ENCODE measurements at regions not wholly inside any gene's neighbourhood (a gene's known extent, or its start where the extent isn't known, plus 50 kb on each side); places are given as distances from the start of the nearest gene placed in this dataset.

- Histone ChIP-seq H4K20me1 (ENCODE audit: control insufficient read depth, extremely low read depth, insufficient read depth, low read length) (no peaks in the 10 kb centered on the region), H3K4me3 (replicated peaks in 1 of 4; ENCODE audit: control extremely low read depth in 1 of 4, insufficient read depth in 1 of 4, low read depth in 3 of 4, low read length in 4 of 4) (no peak overlapping the region), H3K9ac (ENCODE audit: insufficient read depth, low read length) (no peak overlapping the region), H3K27me3 (ENCODE audit: control insufficient read depth, insufficient read depth, low read length) (no peaks in the 10 kb centered on the region), H3K9me3 (ENCODE audit: control insufficient read depth, insufficient read depth, low read depth, low read length) (no peaks in the 10 kb centered on the region), H3K4me2 (ENCODE audit: extremely low read depth, insufficient read depth, low read length) (no peak overlapping the region), H3K79me2 (ENCODE audit: control insufficient read depth, insufficient read depth, low read length) (no peaks in the 10 kb centered on the region), H3K4me1 (ENCODE audit: control insufficient read depth, extremely low read depth, insufficient read depth, low read length) (no peaks in the 10 kb centered on the region), H2AFZ (ENCODE audit: low read length) (no peak overlapping the region), H3K27ac (ENCODE audit: insufficient read depth, low read length) (no peak overlapping the region), H3K36me3 (ENCODE audit: control insufficient read depth, insufficient read depth, low read length) (no peaks in the 10 kb centered on the region)
- TF ChIP-seq, protein P1, sequence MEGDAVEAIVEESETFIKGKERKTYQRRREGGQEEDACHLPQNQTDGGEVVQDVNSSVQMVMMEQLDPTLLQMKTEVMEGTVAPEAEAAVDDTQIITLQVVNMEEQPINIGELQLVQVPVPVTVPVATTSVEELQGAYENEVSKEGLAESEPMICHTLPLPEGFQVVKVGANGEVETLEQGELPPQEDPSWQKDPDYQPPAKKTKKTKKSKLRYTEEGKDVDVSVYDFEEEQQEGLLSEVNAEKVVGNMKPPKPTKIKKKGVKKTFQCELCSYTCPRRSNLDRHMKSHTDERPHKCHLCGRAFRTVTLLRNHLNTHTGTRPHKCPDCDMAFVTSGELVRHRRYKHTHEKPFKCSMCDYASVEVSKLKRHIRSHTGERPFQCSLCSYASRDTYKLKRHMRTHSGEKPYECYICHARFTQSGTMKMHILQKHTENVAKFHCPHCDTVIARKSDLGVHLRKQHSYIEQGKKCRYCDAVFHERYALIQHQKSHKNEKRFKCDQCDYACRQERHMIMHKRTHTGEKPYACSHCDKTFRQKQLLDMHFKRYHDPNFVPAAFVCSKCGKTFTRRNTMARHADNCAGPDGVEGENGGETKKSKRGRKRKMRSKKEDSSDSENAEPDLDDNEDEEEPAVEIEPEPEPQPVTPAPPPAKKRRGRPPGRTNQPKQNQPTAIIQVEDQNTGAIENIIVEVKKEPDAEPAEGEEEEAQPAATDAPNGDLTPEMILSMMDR (conservative IDR thresholded peaks at IDR 0.05 in 1 of 2, IDR thresholded peaks at IDR 0.05 in 1 of 2; ENCODE audit: low read depth in 1 of 2, low read length in 2 of 2), result no peak
- TF ChIP-seq EZH2 (IDR thresholded peaks at IDR 0.05; ENCODE audit: low read length, missing control alignments), result no peak
- DNase-seq (ENCODE audit: low read depth in 2 of 2), result no peak
Observed at GRCh38 chr6:134600671-134601070, 282.8 kb upstream of the SGK1 start.

DNA sequence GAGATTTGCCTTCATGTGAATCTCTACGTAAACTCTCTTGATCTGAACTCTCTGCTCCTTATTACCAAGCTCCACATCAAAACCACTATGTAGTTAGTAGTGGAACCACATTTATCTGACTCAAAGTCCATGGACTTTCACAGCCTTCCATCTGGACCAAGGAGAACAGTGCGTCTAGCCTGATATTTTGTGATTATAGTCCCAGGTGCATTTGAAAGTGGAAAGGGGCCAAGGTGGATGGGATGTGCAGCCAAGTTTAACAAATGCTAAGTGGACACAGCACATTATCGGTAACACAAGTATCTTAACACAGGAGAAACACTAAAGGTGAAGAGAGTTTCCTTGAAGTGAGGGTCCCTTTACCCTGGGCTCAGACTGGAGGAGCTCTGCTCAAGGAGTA lies 281.2 kb upstream of the SGK1 start:
- Histone ChIP-seq H3K79me2 (ENCODE audit: control insufficient read depth, insufficient read depth, low read length) (no peaks in the 10 kb centered on the region), H3K36me3 (ENCODE audit: control insufficient read depth, insufficient read depth, low read length) (no peaks in the 10 kb centered on the region), H3K4me3 (replicated peaks in 1 of 4; ENCODE audit: control extremely low read depth in 1 of 4, insufficient read depth in 1 of 4, low read depth in 3 of 4, low read length in 4 of 4) (no peak overlapping the region), H3K27ac (ENCODE audit: insufficient read depth, low read length) (no peak overlapping the region), H3K9me3 (ENCODE audit: control insufficient read depth, insufficient read depth, low read depth, low read length) (no peaks in the 10 kb centered on the region), H3K27me3 (ENCODE audit: control insufficient read depth, insufficient read depth, low read length) (no peaks in the 10 kb centered on the region), H3K4me1 (ENCODE audit: control insufficient read depth, extremely low read depth, insufficient read depth, low read length) (no peaks in the 10 kb centered on the region), H2AFZ (ENCODE audit: low read length) (no peak overlapping the region), H3K4me2 (ENCODE audit: extremely low read depth, insufficient read depth, low read length) (no peak overlapping the region), H4K20me1 (ENCODE audit: control insufficient read depth, extremely low read depth, insufficient read depth, low read length) (no peaks in the 10 kb centered on the region), H3K9ac (ENCODE audit: insufficient read depth, low read length) (no peak overlapping the region)
- TF ChIP-seq, protein P1 (conservative IDR thresholded peaks at IDR 0.05 in 1 of 2, IDR thresholded peaks at IDR 0.05 in 1 of 2; ENCODE audit: low read depth in 1 of 2, low read length in 2 of 2), result no peak
- TF ChIP-seq EZH2 (IDR thresholded peaks at IDR 0.05; ENCODE audit: low read length, missing control alignments), result no peak
- no peak for DNase-seq (ENCODE audit: low read depth in 2 of 2)

- no peak for TF ChIP-seq EZH2 (IDR thresholded peaks at IDR 0.05; ENCODE audit: low read length, missing control alignments)
- TF ChIP-seq, protein P1 (conservative IDR thresholded peaks at IDR 0.05 in 1 of 2, IDR thresholded peaks at IDR 0.05 in 1 of 2; ENCODE audit: low read depth in 1 of 2, low read length in 2 of 2), result no peak
- Histone ChIP-seq H3K4me2 (ENCODE audit: extremely low read depth, insufficient read depth, low read length) (no peak overlapping the region), H3K27ac (ENCODE audit: insufficient read depth, low read length) (no peak overlapping the region), H3K27me3 (ENCODE audit: control insufficient read depth, insufficient read depth, low read length) (no peaks in the 10 kb centered on the region), H4K20me1 (ENCODE audit: control insufficient read depth, extremely low read depth, insufficient read depth, low read length) (no peaks in the 10 kb centered on the region), H2AFZ (ENCODE audit: low read length) (no peak overlapping the region), H3K79me2 (ENCODE audit: control insufficient read depth, insufficient read depth, low read length) (no peaks in the 10 kb centered on the region), H3K9me3 (ENCODE audit: control insufficient read depth, insufficient read depth, low read depth, low read length) (no peaks in the 10 kb centered on the region), H3K4me1 (ENCODE audit: control insufficient read depth, extremely low read depth, insufficient read depth, low read length) (no peaks in the 10 kb centered on the region), H3K4me3 (replicated peaks in 1 of 4; ENCODE audit: control extremely low read depth in 1 of 4, insufficient read depth in 1 of 4, low read depth in 3 of 4, low read length in 4 of 4) (no peak overlapping the region), H3K9ac (ENCODE audit: insufficient read depth, low read length) (no peak overlapping the region), H3K36me3 (ENCODE audit: control insufficient read depth, insufficient read depth, low read length) (no peaks in the 10 kb centered on the region)
- DNase-seq (ENCODE audit: low read depth in 2 of 2), result no peak
Observed at GRCh38 chr6:134596191-134596590, 278.3 kb upstream of the SGK1 start.
